ENCODE measurements at regions not wholly inside any gene's neighbourhood (a gene's known extent, or its start where the extent isn't known, plus 50 kb on each side); places are given as distances from the start of the nearest gene placed in this dataset.

- TF ChIP-seq CTCF (conservative IDR thresholded peaks at IDR 0.05; ENCODE audit: low read depth, low read length) (no peak), EZH2 (IDR thresholded peaks at IDR 0.05; ENCODE audit: borderline replicate concordance, low read depth, low read length, poor library complexity, severe bottlenecking) (no peak)
Observed at GRCh38 chrX:80120335-80120734, 105.8 kb downstream of the TBX22 start.

Measured in A673 (cell line).